ENCODE measurements at regions not wholly inside any gene's neighbourhood (a gene's known extent, or its start where the extent isn't known, plus 50 kb on each side); places are given as distances from the start of the nearest gene placed in this dataset.

DNA sequence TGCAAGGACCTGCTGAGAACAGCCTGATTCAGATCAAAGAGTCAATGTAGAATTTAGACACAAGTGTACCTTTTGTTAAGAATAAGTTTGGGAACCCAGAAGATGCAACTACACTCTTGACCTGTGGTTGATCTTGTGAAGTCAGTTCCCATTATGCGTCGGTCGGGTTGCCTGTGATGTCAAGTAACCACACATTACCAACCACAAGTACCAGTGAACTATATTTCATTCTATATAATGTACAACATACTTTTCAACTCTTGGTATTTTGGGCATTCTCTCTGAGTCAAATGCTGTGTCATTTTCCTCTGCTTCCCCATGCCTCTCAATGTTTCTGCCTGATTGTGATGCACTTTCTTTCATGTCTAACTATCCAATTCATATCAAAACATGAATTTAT, 426.2 kb downstream of the ETV1 start:
- 87% methylated on average over 3 of the region's 3 CpGs for WGBS
- Histone ChIP-seq H3K27ac (ENCODE audit: low read depth) (no peak overlapping the region), H3K4me3 (ENCODE audit: low read depth, low read length) (no peak overlapping the region), H3K4me1 (ENCODE audit: insufficient read depth) (no peaks in the 10 kb centered on the region), H3K36me3 (ENCODE audit: insufficient read depth) (no peaks in the 10 kb centered on the region)
- no peak for DNase-seq (ENCODE audit: extremely low spot score)

DNA sequence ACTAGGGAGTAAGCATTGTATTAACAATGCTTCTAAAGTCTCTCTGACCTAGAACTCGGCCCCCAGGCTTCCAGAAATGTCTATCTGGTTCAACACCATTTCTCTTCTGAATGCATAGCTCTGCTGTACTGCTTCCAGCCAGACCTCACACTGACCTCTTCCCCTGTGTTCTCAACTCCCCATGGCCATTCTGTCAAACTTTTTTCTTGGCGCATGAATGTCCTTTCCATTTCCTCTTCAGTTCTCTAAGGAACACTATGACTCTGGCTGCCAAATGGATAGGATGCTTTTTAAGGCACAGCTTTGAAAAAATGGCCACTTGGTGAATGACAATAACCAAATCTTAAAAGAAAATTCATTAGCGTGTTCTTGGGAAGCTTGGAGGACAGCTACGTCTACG, 425.8 kb downstream of the ETV1 start:
- no peak for DNase-seq (ENCODE audit: extremely low spot score)
- 87% methylated on average over 5 of the region's 5 CpGs for WGBS

DNA sequence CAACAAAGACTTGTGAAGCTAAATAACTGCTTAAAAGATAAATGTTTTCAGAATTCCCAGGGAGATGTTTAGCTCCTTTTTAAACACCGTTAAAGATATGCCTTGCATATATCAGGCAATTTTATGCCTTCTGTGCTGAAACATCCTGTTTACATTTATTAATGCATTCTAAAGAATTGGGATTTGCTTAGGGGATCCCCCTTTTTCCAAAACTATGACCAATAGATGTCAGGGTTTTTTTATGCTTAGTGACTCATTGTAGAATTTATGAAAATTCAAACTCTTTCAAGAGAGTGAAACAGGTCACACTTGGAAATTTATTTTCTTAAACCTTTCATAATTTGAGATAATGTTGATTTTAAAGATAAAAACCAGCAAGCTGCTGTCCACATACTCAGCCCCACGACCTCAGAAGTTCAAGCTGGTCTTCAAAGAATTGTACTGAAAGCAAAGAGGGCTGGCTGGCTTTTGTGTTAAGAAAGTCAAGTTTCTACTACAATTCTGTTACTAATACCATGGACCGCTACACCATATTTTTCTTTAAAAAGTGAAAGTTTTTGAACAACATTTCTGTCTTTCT, 411.8 kb downstream of the ETV1 start:
- no peak overlapping the region for H3K4me3 ChIP-seq (ENCODE audit: low read depth, low read length)
- no peaks in the 10 kb centered on the region for H3K36me3 ChIP-seq (ENCODE audit: insufficient read depth)
- no peak for DNase-seq (ENCODE audit: extremely low spot score)
- H3K4me1 ChIP-seq (ENCODE audit: insufficient read depth), result no peaks in the 10 kb centered on the region
- WGBS, result 51% methylated on average over 3 of the region's 3 CpGs
- no peak overlapping the region for H3K27ac ChIP-seq (ENCODE audit: low read depth)

More for the DNA sequence above, 425.8 kb downstream of the ETV1 start:
- Histone ChIP-seq H3K4me3 (ENCODE audit: low read depth, low read length) (no peak overlapping the region), H3K4me1 (ENCODE audit: insufficient read depth) (no peaks in the 10 kb centered on the region), H3K27ac (ENCODE audit: low read depth) (no peak overlapping the region), H3K36me3 (ENCODE audit: insufficient read depth) (no peaks in the 10 kb centered on the region)

DNA sequence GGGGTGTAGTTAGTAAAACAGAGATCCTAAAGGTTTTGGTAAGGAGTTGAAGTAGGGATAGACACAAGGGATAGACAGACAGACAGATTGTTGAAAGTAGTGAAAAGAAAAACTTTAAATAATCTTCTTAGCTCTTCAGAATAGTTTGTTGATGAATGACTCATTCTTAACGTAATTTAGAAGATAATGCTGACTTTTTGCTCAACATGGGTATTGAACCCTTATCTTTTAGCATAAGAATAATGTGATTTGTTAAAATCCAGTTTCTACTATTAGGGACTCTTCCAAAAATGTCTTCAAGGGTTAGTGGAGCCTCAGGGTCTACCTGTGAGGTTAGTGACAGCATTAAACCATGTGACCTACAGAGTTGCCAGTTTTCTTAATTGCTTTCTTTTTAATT, 411.2 kb downstream of the ETV1 start:
- no peaks in the 10 kb centered on the region for H3K36me3 ChIP-seq (ENCODE audit: insufficient read depth)
- H3K4me1 ChIP-seq (ENCODE audit: insufficient read depth), result no peaks in the 10 kb centered on the region
- DNase-seq (ENCODE audit: extremely low spot score), result no peak
- H3K4me3 ChIP-seq (ENCODE audit: low read depth, low read length), result no peak overlapping the region
- no peak overlapping the region for H3K27ac ChIP-seq (ENCODE audit: low read depth)
- 35% methylated on average over 1 of the region's 1 CpG for WGBS

DNA sequence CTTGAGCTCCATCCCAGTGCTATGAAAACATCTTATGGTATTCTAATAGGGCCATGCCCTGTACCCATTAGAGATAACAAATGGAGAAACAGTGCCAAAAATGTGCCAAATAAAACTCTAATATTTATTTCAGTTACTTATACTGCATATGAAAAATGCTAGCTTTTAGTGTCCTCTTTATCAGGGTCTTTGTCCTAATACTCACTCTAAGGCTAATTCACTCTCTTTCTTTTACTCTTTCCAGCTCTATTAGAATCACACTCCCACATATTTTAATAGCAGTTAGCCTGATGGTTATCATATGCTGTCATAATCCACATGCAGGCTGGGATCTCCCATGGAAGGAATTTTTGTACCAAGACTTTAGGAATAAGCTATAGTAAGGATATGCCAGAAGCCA, 408.4 kb downstream of the ETV1 start:
- no peak for DNase-seq (ENCODE audit: extremely low spot score)
- Histone ChIP-seq H3K4me3 (ENCODE audit: low read depth, low read length) (no peak overlapping the region), H3K36me3 (ENCODE audit: insufficient read depth) (no peaks in the 10 kb centered on the region), H3K27ac (ENCODE audit: low read depth) (no peak overlapping the region), H3K4me1 (ENCODE audit: insufficient read depth) (no peaks in the 10 kb centered on the region)

DNA sequence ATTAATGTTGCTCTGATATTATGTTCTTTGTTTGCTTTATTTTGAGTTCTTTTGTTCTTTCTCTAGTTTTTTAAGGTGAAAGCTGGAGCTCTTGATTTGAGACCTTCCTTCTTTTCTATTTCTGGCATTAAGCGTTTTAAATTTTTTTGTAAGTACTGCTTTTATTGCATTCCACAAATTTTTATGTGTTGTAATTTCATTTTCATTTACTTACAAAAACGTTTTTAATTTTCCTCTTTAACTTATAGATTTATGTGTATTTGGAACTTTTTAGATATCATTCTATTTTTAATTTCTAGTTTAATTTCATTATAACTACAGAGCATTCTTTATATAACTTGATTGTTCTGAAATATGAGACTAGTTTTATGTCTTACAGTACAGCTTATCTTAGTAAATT, 395.6 kb downstream of the ETV1 start:
- no peak overlapping the region for H3K27ac ChIP-seq (ENCODE audit: low read depth)
- no peak overlapping the region for H3K4me3 ChIP-seq (ENCODE audit: low read depth, low read length)
- 60% methylated on average over 2 of the region's 2 CpGs for WGBS
- DNase-seq (ENCODE audit: extremely low spot score), result no peak
- H3K4me1 ChIP-seq (ENCODE audit: insufficient read depth), result no peaks in the 10 kb centered on the region
- no peaks in the 10 kb centered on the region for H3K36me3 ChIP-seq (ENCODE audit: insufficient read depth)

DNA sequence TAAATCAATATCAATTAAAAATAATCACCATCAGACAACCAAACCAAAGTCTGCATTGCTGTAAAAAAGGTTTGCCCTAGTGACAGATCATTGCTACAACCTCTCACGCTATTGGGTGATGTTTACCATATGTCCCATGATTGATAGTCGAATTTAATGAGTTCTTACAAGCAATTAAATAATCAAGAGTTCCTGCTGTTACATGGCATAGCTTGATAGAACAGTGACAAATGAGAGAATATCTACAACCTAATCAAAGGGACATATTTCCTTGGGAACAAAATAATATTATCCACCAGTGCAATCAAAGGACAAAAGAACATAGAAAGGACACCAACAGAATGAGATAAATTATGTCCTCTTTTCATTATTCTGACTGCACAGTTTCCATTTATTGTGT, 387.4 kb downstream of the ETV1 start:
- no peaks in the 10 kb centered on the region for H3K4me1 ChIP-seq (ENCODE audit: insufficient read depth)
- H3K27ac ChIP-seq (ENCODE audit: low read depth), result no peak overlapping the region
- WGBS, result 64% methylated on average over 2 of the region's 2 CpGs
- no peaks in the 10 kb centered on the region for H3K36me3 ChIP-seq (ENCODE audit: insufficient read depth)
- DNase-seq (ENCODE audit: extremely low spot score), result no peak
- H3K4me3 ChIP-seq (ENCODE audit: low read depth, low read length), result no peak overlapping the region

DNA sequence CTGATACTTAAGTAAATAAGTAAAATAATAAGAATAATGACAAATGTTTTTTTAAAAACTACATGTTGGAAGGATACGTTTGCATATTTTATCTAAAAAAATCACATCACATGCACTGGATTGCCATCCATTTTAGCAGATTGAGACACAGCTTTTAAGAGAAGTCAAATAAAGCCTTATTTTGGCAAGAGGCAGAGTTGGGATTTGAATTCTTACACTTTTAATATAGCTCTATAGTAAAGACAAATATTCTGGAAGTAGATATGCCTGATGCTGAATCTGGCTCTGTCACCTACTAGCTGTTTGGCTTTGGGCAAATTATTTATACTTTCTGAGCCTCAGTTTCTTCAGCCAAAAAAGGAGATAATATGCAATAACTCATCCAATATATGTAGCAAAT, 386.4 kb downstream of the ETV1 start:
- no peak for DNase-seq (ENCODE audit: extremely low spot score)
- Histone ChIP-seq H3K36me3 (ENCODE audit: insufficient read depth) (no peaks in the 10 kb centered on the region), H3K4me3 (ENCODE audit: low read depth, low read length) (no peak overlapping the region), H3K27ac (ENCODE audit: low read depth) (no peak overlapping the region), H3K4me1 (ENCODE audit: insufficient read depth) (no peaks in the 10 kb centered on the region)
- WGBS, result 60% methylated on average over 1 of the region's 1 CpG

DNA sequence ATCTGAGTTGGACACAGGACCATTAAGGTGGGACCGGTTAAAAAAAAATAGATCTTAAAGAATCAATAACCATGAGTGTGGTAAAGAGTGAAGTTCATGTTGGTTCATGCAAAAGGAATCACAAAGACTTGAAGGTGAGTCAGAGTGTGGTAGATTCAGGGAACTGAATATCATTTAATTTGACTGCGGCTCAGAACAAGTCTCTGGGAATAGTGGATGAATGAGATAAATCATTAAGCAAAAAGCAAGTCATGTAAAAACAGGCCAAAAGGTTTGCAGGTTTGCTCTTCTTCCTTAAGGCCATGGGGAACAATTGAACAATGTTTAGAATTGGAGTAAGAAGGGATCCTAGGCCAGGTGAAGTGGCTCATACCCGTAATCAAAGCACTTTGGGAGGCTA, 385.8 kb downstream of the ETV1 start:
- 94% methylated on average over 3 of the region's 3 CpGs for WGBS
- H3K4me1 ChIP-seq (ENCODE audit: insufficient read depth), result no peaks in the 10 kb centered on the region

DNA sequence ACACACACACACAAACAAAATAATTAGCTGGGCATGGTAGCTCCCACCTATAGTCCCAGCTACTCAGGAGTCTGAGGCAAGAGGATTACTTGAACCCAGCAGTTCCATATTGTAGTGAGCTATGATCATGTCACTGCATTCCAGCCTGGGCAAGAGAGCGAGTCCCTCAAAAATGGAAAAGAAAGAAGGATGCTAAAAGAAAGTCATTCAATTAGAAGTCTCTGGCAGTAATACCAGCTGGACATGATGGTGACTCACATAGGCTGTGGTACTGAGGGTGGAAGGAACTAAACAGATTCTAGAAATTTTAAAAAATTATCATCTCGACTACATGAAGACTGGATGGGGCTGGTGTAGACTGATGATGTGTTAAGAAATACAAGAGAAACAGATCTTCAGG, 385.3 kb downstream of the ETV1 start:
- no peaks in the 10 kb centered on the region for H3K4me1 ChIP-seq (ENCODE audit: insufficient read depth)
- no peak overlapping the region for H3K27ac ChIP-seq (ENCODE audit: low read depth)
- H3K4me3 ChIP-seq (ENCODE audit: low read depth, low read length), result no peak overlapping the region
- DNase-seq (ENCODE audit: extremely low spot score), result no peak
- 91% methylated on average over 2 of the region's 2 CpGs for WGBS
- no peaks in the 10 kb centered on the region for H3K36me3 ChIP-seq (ENCODE audit: insufficient read depth)

More for the DNA sequence above, 385.8 kb downstream of the ETV1 start:
- no peak overlapping the region for H3K4me3 ChIP-seq (ENCODE audit: low read depth, low read length)
- no peak overlapping the region for H3K27ac ChIP-seq (ENCODE audit: low read depth)
- no peak for DNase-seq (ENCODE audit: extremely low spot score)
- no peaks in the 10 kb centered on the region for H3K36me3 ChIP-seq (ENCODE audit: insufficient read depth)

DNA sequence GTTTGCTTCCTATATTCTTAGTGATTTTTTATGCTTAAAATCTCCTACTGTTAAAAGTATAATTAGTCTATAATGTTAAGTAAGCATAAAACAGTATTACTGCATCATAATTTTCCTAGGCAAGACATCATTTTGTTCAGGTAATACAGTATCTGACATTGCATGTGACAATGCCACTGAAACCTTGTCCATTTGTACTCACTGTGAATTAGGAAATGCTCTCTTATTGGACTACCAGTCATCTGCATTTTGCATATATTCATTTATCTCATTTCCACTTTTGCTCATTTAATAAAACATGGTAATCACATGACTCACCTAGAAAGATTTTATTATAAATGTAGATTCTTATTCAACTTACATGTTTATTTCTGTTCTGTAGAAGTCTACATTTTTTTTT, 379.1 kb downstream of the ETV1 start:
- no peak for DNase-seq (ENCODE audit: extremely low spot score)
- Histone ChIP-seq H3K27ac (ENCODE audit: low read depth) (no peak overlapping the region), H3K36me3 (ENCODE audit: insufficient read depth) (no peaks in the 10 kb centered on the region), H3K4me1 (ENCODE audit: insufficient read depth) (no peaks in the 10 kb centered on the region), H3K4me3 (ENCODE audit: low read depth, low read length) (no peak overlapping the region)

DNA sequence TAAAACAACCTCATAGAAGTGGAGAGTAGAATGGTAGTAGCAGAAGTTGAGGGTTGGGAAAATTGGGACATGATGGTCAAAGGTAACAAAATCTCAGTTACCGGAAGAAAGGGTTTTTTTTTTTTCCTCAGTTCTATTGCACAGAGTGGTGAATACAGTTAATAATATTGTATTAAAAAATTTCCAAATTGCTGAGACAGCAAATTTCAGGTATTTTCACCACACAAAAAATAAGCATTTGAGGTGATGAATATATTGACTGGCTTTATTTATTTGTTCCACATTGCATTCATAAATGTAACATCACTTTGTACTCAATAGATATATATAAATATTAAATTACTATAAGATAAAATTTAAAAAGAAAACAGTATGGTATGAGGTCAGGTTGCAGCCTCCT, 373.8 kb downstream of the ETV1 start:
- Histone ChIP-seq H3K4me1 (ENCODE audit: insufficient read depth) (no peaks in the 10 kb centered on the region), H3K4me3 (ENCODE audit: low read depth, low read length) (no peak overlapping the region), H3K27ac (ENCODE audit: low read depth) (no peak overlapping the region), H3K36me3 (ENCODE audit: insufficient read depth) (no peaks in the 10 kb centered on the region)
- WGBS, result 94% methylated on average over 1 of the region's 1 CpG
- DNase-seq (ENCODE audit: extremely low spot score), result no peak

DNA sequence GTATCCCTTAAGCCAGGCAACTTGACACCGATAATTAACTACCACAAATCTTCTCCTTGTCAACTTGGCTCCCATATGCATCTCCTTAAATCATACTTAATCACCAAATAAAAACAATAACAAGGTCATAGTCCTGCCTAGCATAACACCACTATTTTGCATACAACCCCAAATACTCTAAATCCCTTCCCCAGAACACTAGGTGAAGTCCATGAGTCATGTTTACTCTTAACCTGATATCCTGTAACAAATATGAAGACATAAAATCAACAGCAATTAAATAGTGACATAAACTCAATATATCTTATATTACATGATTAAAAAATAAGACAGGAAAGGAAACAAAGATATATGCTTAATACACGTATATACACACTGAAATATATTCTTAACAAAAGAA, 362.0 kb downstream of the ETV1 start:
- no peaks in the 10 kb centered on the region for H3K4me1 ChIP-seq (ENCODE audit: insufficient read depth)
- WGBS, result 89% methylated on average over 2 of the region's 2 CpGs
- H3K27ac ChIP-seq (ENCODE audit: low read depth), result no peak overlapping the region
- DNase-seq (ENCODE audit: extremely low spot score), result no peak
- H3K36me3 ChIP-seq (ENCODE audit: insufficient read depth), result no peaks in the 10 kb centered on the region
- no peak overlapping the region for H3K4me3 ChIP-seq (ENCODE audit: low read depth, low read length)

DNA sequence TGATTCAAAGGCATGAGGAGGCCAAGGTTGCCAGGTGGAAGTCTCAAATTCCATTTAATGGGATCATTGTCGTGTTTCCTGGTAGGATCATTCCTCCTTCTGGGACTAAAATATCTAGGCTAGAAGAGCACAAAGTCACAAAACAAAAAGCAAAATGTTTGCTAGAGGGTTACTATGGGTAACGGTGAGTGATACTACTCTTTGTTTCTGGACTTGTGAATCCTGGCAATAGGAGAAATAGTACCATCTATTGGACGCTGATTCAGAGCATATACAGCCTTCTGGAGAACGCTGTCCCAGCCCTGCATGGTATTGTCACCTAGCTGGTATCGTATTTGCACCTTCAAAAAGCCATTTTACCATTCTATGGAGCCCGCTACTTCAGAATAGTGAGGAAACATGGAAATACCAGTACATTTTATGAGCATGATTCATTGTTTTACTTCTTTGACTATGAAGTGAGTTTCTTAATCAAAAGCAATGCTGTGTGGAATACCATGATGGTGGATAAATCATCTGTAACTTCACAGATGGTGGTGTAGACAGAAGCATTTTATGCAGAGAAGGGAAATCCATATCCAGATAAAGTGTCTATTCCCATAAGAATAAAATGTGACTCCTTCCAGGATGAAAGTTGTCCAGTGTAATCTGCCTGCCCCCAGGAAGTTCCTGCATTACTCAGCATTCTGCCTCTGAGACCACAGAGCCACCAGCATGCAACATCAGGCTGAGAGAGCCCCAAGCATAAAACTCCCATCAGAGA, 361.0 kb downstream of the ETV1 start:
- no peak for DNase-seq (ENCODE audit: extremely low spot score)
- WGBS, result 89% methylated on average over 6 of the region's 6 CpGs

More for the DNA sequence above, 361.0 kb downstream of the ETV1 start:
- H3K27ac ChIP-seq (ENCODE audit: low read depth), result no peak overlapping the region
- H3K4me1 ChIP-seq (ENCODE audit: insufficient read depth), result no peaks in the 10 kb centered on the region
- no peaks in the 10 kb centered on the region for H3K36me3 ChIP-seq (ENCODE audit: insufficient read depth)
- no peak overlapping the region for H3K4me3 ChIP-seq (ENCODE audit: low read depth, low read length)

Measured in urinary bladder (tissue), 3 donors.